PC-3 (cell line): ENCODE measurements at regions not wholly inside any gene's neighbourhood (a gene's known extent, or its start where the extent isn't known, plus 50 kb on each side); places are given as distances from the start of the nearest gene placed in this dataset.

Source experiments
- ATAC-seq: fragments of 200-7000 bp; cut with Tn5 transposase; 2 replicates; pipeline ENCODE4 v1.9.1; 2020; ENCODE audit warnings: mild to moderate bottlenecking, moderate library complexity
- BruUV-seq: library from RNA; stranded (reverse); fragments of 400-500 nt; replicated peaks from 2 replicates; lab custom pipeline; 2021; lab: Mats Ljungman, UMichigan
- CTCF ChIA-PET: fragments of 300-600 bp; sonication (Branson Sonifier 250); formaldehyde crosslinking; loops from one replicate; lab custom pipeline; 2022; ENCODE audit warnings: antibody characterized with exemption; lab: Charles Lee
- POLR2A ChIA-PET: fragments of 300-600 bp; sonication (Branson Sonifier 250); formaldehyde crosslinking; loops from one replicate; lab custom pipeline; 2022; ENCODE audit warnings: antibody characterized with exemption; ENCODE audit not compliant: unreplicated experiment; lab: Charles Lee
- DNase-seq: peaks from one replicate; pipeline ENCODE4 v3.0.0-alpha.2; 2015
- H2AFZ ChIP-seq: fragments of 300-600 bp; sonication (generic); 2 replicates; pipeline ENCODE4 v1.6.0; 2016; ENCODE audit warnings: antibody characterized with exemption, low read length
- H3F3A ChIP-seq: fragments of 300-600 bp; sonication (generic); one replicate; pipeline ENCODE4 v1.6.0; 2017; ENCODE audit warnings: antibody characterized with exemption, low read length, control low read depth, mild to moderate bottlenecking; ENCODE audit not compliant: unreplicated experiment
- H3K27ac ChIP-seq: fragments of 300-600 bp; sonication (generic); 2 replicates; pipeline ENCODE4 v1.5.1; 2016; ENCODE audit warnings: mild to moderate bottlenecking, low read length
- H3K27me3 ChIP-seq: fragments of 300-600 bp; sonication (generic); 2 replicates; pipeline ENCODE4 v1.6.1; 2016; ENCODE audit warnings: low read length, mixed read lengths
- H3K36me3 ChIP-seq: fragments of 300-600 bp; sonication (generic); 2 replicates; pipeline ENCODE4 v1.6.1; 2016; ENCODE audit warnings: low read depth, mixed run types, low read length, mixed read lengths
- H3K4me1 ChIP-seq: fragments of 300-600 bp; sonication (generic); 2 replicates; pipeline ENCODE4 v1.5.1; 2016; ENCODE audit warnings: low read length; ENCODE audit not compliant: insufficient read depth
- H3K4me2 ChIP-seq: fragments of 300-600 bp; sonication (generic); 2 replicates; pipeline ENCODE4 v1.6.0; 2016; ENCODE audit warnings: low read length
- H3K4me3 ChIP-seq: fragments of 300-600 bp; sonication (generic); 2 replicates; pipeline ENCODE4 v1.5.1; 2016; ENCODE audit warnings: mild to moderate bottlenecking, low read length, mixed read lengths
- H3K79me2 ChIP-seq: fragments of 300-600 bp; sonication (generic); 2 replicates; pipeline ENCODE4 v1.6.1; 2017; ENCODE audit warnings: low read length, mixed read lengths
- H3K9ac ChIP-seq: fragments of 300-600 bp; sonication (generic); 2 replicates; pipeline ENCODE4 v1.6.0; 2016; ENCODE audit warnings: mild to moderate bottlenecking, low read length
- H3K9me2 ChIP-seq: fragments of 300-600 bp; sonication (generic); replicated peaks from 2 replicates; pipeline ENCODE4 v1.6.1; 2016; ENCODE audit warnings: mixed run types, low read length, mixed read lengths
- H3K9me3 ChIP-seq: fragments of 300-600 bp; sonication (generic); 2 replicates; pipeline ENCODE4 v1.6.1; 2016; ENCODE audit warnings: low read length, mixed read lengths
- H4K20me1 ChIP-seq: fragments of 300-600 bp; sonication (generic); 2 replicates; pipeline ENCODE4 v1.6.1; 2016; ENCODE audit warnings: low read length, mixed read lengths
- CTCF ChIP-seq: fragments of 300-600 bp; sonication (generic); conservative IDR thresholded peaks from 2 replicates; pipeline ENCODE4 v1.5.1; 2017; ENCODE audit warnings: antibody characterized with exemption, low read depth, mild to moderate bottlenecking, low read length
- EZH2 ChIP-seq: fragments of 300-600 bp; sonication (generic); IDR thresholded peaks from one replicate; pipeline ENCODE4 v1.6.1; 2017; ENCODE audit warnings: antibody characterized with exemption, mild to moderate bottlenecking, low read length; ENCODE audit not compliant: unreplicated experiment
- EZH2phosphoT487 ChIP-seq: fragments of 300-600 bp; sonication (generic); IDR thresholded peaks from 2 replicates; pipeline ENCODE4 v1.6.1; 2018; ENCODE audit warnings: mild to moderate bottlenecking, antibody characterized with exemption, low read length, borderline replicate concordance
- intact Hi-C: fragments of 100-400 bp; cut with micrococcal nuclease; formaldehyde crosslinking; loops from 2 replicates; pipeline ENCODE4 v1.9.0; 2023

- Histone ChIP-seq H3K79me2 (no peaks in the 10 kb centered on the region), H3F3A (no peaks in the 10 kb centered on the region), H3K36me3 (no peaks in the 10 kb centered on the region), H3K9me3 (no peaks in the 10 kb centered on the region), H3K4me3 (no peak overlapping the region), H3K27ac (no peak overlapping the region), H3K4me1 (no peaks in the 10 kb centered on the region), H3K4me2 (no peak overlapping the region), H2AFZ (no peak overlapping the region), H3K9me2 (no peaks in the 10 kb centered on the region), H3K9ac (no peak overlapping the region), H4K20me1 (no peaks in the 10 kb centered on the region), H3K27me3 (no peaks in the 10 kb centered on the region)
- BruUV-seq = no TSS peak
- intact Hi-C loops = no loop called here
- no peak for DNase-seq
- CTCF ChIA-PET = no interaction called here
- TF ChIP-seq EZH2 (no peak), EZH2phosphoT487 (no peak), CTCF (no peak)
- no peak for ATAC-seq
- POLR2A ChIA-PET = no interaction called here
Observed at GRCh38 chr7:70919481-70920073, 212.4 kb upstream of the GALNT17 start.

- no peak overlapping the region for H3K9ac ChIP-seq
- BruUV-seq = no TSS peak
- DNase-seq (no peak), ATAC-seq (no peak)
- no peaks in the 10 kb centered on the region for H3K79me2 ChIP-seq
- no peaks in the 10 kb centered on the region for H3K27me3 ChIP-seq
- H3F3A ChIP-seq = no peaks in the 10 kb centered on the region
- no peaks in the 10 kb centered on the region for H3K4me1 ChIP-seq
- no peaks in the 10 kb centered on the region for H3K36me3 ChIP-seq
- no peak overlapping the region for H2AFZ ChIP-seq
- H3K9me2 ChIP-seq = no peaks in the 10 kb centered on the region
- H3K4me2 ChIP-seq = no peak overlapping the region
- no peak overlapping the region for H3K4me3 ChIP-seq
- no peak for TF ChIP-seq EZH2phosphoT487
- no peak for TF ChIP-seq CTCF
- no peak for TF ChIP-seq EZH2
- H3K9me3 ChIP-seq = no peaks in the 10 kb centered on the region
- H3K27ac ChIP-seq = no peak overlapping the region
- ChIA-PET POLR2A (no interaction called here), CTCF (no interaction called here)
- H4K20me1 ChIP-seq = no peaks in the 10 kb centered on the region
- intact Hi-C loops = no loop called here
Observed at GRCh38 chr7:70920876-70921275, 211.1 kb upstream of the GALNT17 start.

- ATAC-seq = no peak
- Histone ChIP-seq H2AFZ (no peak overlapping the region), H3K4me1 (no peaks in the 10 kb centered on the region), H3K79me2 (no peaks in the 10 kb centered on the region), H3K9ac (no peak overlapping the region), H3F3A (no peaks in the 10 kb centered on the region), H3K4me3 (no peak overlapping the region), H3K4me2 (no peak overlapping the region), H3K27me3 (no peaks in the 10 kb centered on the region), H3K9me2 (no peaks in the 10 kb centered on the region), H3K27ac (no peak overlapping the region), H3K9me3 (no peaks in the 10 kb centered on the region), H3K36me3 (no peaks in the 10 kb centered on the region), H4K20me1 (no peaks in the 10 kb centered on the region)
- BruUV-seq = no TSS peak
- TF ChIP-seq CTCF = no peak
- TF ChIP-seq EZH2 = no peak
- TF ChIP-seq EZH2phosphoT487 = no peak
- ChIA-PET CTCF (no interaction called here), POLR2A (no interaction called here)
- no peak for DNase-seq
- intact Hi-C loops = no loop called here
Observed at GRCh38 chr7:70923181-70923845, 208.6 kb upstream of the GALNT17 start.
